ENCODE measurements at regions not wholly inside any gene's neighbourhood (a gene's known extent, or its start where the extent isn't known, plus 50 kb on each side); places are given as distances from the start of the nearest gene placed in this dataset.
A peak's percentile ranks its signal among the peaks of the same experiment; 100 is the strongest.
"Not testable (repeated sequence)": the region's sequence is repeated elsewhere in the genome, so short reads cannot be mapped to it uniquely, and the experiment has no call there.

- DNase-seq, result peak; percentile 48
These were observed 102.6 kb upstream of the PRKX start for GRCh38 chrX:3815896-3816664.

- peak; percentile 71 for DNase-seq
These were observed 98.2 kb upstream of the PRKX start for GRCh38 chrX:3811331-3812311.

- DNase-seq, result no peak
These were observed 94.5 kb upstream of the PRKX start for GRCh38 chrX:3807906-3808305.

GRCh38 chrX:3806630-3807029, 93.2 kb upstream of the PRKX start:
- no peak for DNase-seq

- DNase-seq, result no peak
These were observed 90.3 kb upstream of the PRKX start for GRCh38 chrX:3803713-3804112.

GRCh38 chrX:3803305-3803704, 89.9 kb upstream of the PRKX start:
- no peak for DNase-seq

- DNase-seq, result not testable (repeated sequence)
These were observed 82.0 kb upstream of the PRKX start for GRCh38 chrX:3795411-3795810.

- DNase-seq, result no peak
These were observed 78.0 kb upstream of the PRKX start for GRCh38 chrX:3791449-3791848.

GRCh38 chrX:3788494-3789233, 75.2 kb upstream of the PRKX start:
- peak; percentile 50 for DNase-seq

- no peak for DNase-seq
These were observed 74.4 kb upstream of the PRKX start for GRCh38 chrX:3787856-3788255.

- DNase-seq, result not testable (repeated sequence)
These were observed 72.4 kb upstream of the PRKX start for GRCh38 chrX:3785822-3786221.

GRCh38 chrX:3780564-3780963, 67.1 kb upstream of the PRKX start:
- DNase-seq, result no peak

- DNase-seq, result no peak
These were observed 66.1 kb upstream of the PRKX start for GRCh38 chrX:3779546-3779945.

GRCh38 chrX:3777416-3777815, 64.0 kb upstream of the PRKX start:
- DNase-seq, result no peak

GRCh38 chrX:3771766-3772165, 58.3 kb upstream of the PRKX start:
- peak; percentile 78 for DNase-seq

GRCh38 chrX:3768881-3769280, 55.4 kb upstream of the PRKX start:
- DNase-seq, result no peak
